ENCODE measurements at regions not wholly inside any gene's neighbourhood (a gene's known extent, or its start where the extent isn't known, plus 50 kb on each side); places are given as distances from the start of the nearest gene placed in this dataset.
A peak's percentile ranks its signal among the peaks of the same experiment; 100 is the strongest.

- no peak for TF ChIP-seq MAX (IDR thresholded peaks at IDR 0.05; ENCODE audit: low read depth, low read length)
- no peak for TF ChIP-seq MYC (IDR thresholded peaks at IDR 0.05; ENCODE audit: low read depth, low read length)
- TF ChIP-seq CTCF (IDR thresholded peaks at IDR 0.05; ENCODE audit: low read depth, low read length) = no peak
- TF ChIP-seq POLR2A (IDR thresholded peaks at IDR 0.05; ENCODE audit: extremely low read depth, insufficient read length) = no peak
Observed at GRCh38 chr7:18341756-18342155, 153.8 kb upstream of the HDAC9 start.

GRCh38 chr7:18343047-18343446 is 152.5 kb upstream of the HDAC9 start:
- no peak for DNase-seq (ENCODE audit: low read depth)
- H3K4me3 ChIP-seq (ENCODE audit: low read depth, low read length) = no peak overlapping the region
- TF ChIP-seq MYC (IDR thresholded peaks at IDR 0.05; ENCODE audit: low read depth, low read length) (no peak), MAX (IDR thresholded peaks at IDR 0.05; ENCODE audit: low read depth, low read length) (no peak), CTCF (IDR thresholded peaks at IDR 0.05; ENCODE audit: low read depth, low read length) (no peak), POLR2A (IDR thresholded peaks at IDR 0.05; ENCODE audit: extremely low read depth, insufficient read length) (no peak)

More at GRCh38 chr7:18341756-18342155, 153.8 kb upstream of the HDAC9 start:
- no peak overlapping the region for H3K4me3 ChIP-seq (ENCODE audit: low read depth, low read length)
- DNase-seq (ENCODE audit: low read depth) = no peak

GRCh38 chr7:18344536-18344935 is 151.0 kb upstream of the HDAC9 start:
- H3K4me3 ChIP-seq (ENCODE audit: low read depth, low read length) = no peak overlapping the region
- TF ChIP-seq MAX (IDR thresholded peaks at IDR 0.05; ENCODE audit: low read depth, low read length) (no peak), POLR2A (IDR thresholded peaks at IDR 0.05; ENCODE audit: extremely low read depth, insufficient read length) (no peak), MYC (IDR thresholded peaks at IDR 0.05; ENCODE audit: low read depth, low read length) (no peak), CTCF (IDR thresholded peaks at IDR 0.05; ENCODE audit: low read depth, low read length) (no peak)
- DNase-seq (ENCODE audit: low read depth) = no peak

- no peak for TF ChIP-seq MYC (IDR thresholded peaks at IDR 0.05; ENCODE audit: low read depth, low read length)
- peak; percentile 94 for TF ChIP-seq CTCF (IDR thresholded peaks at IDR 0.05; ENCODE audit: low read depth, low read length)
- no peak for TF ChIP-seq POLR2A (IDR thresholded peaks at IDR 0.05; ENCODE audit: extremely low read depth, insufficient read length)
- 0 out of 2 replicates have a peak, but pooled peaks have one; percentile 15 for TF ChIP-seq MAX (IDR thresholded peaks at IDR 0.05; ENCODE audit: low read depth, low read length)
- peak; percentile 78 for DNase-seq (ENCODE audit: low read depth)
- H3K4me3 ChIP-seq (ENCODE audit: low read depth, low read length) = no peak overlapping the region
Observed at GRCh38 chr7:18345641-18346234, 149.8 kb upstream of the HDAC9 start.

- TF ChIP-seq MYC (IDR thresholded peaks at IDR 0.05; ENCODE audit: low read depth, low read length) (no peak), MAX (IDR thresholded peaks at IDR 0.05; ENCODE audit: low read depth, low read length) (no peak), CTCF (IDR thresholded peaks at IDR 0.05; ENCODE audit: low read depth, low read length) (no peak), POLR2A (IDR thresholded peaks at IDR 0.05; ENCODE audit: extremely low read depth, insufficient read length) (no peak)
- H3K4me3 ChIP-seq (ENCODE audit: low read depth, low read length) = no peak overlapping the region
- peak; percentile 24 for DNase-seq (ENCODE audit: low read depth)
Observed at GRCh38 chr7:18347170-18347569, 148.4 kb upstream of the HDAC9 start.

Measured in NB4 (cell line).